ENCODE measurements at regions not wholly inside any gene's neighbourhood (a gene's known extent, or its start where the extent isn't known, plus 50 kb on each side); places are given as distances from the start of the nearest gene placed in this dataset.

DNA sequence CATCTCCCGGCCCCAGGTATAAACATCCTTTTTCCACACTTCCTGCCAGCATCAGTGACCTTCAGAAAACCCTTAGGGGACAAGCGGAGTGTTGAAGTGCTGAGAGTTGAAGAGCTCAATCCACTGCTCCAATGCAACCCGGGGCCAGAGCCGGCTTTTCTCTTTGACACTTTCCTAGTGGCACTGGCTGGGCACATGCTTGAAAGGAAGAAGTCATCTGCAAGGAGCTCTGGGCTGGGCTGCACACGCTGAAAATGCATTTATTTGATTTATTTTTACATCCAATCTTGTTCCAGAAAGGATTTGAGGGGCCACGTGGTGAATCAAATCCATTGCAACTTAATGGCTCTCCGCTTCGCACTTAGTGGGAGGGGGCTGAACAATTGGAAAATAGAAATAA is 229.0 kb upstream of the DIO3 start:
- no peak for TF ChIP-seq POLR2AphosphoS5 (IDR thresholded peaks at IDR 0.05; ENCODE audit: low read depth, low read length)
- TF ChIP-seq POLR2A (IDR thresholded peaks at IDR 0.05; ENCODE audit: low read depth, low read length) = no peak

All from GM12892 (cell line).